Spleen (tissue), 11 donors: ENCODE measurements at regions not wholly inside any gene's neighbourhood (a gene's known extent, or its start where the extent isn't known, plus 50 kb on each side); places are given as distances from the start of the nearest gene placed in this dataset.
"Not testable (repeated sequence)": the region's sequence is repeated elsewhere in the genome, so short reads cannot be mapped to it uniquely, and the experiment has no call there.

Experiments used
- DNase-seq: peaks from one replicate; pipeline ENCODE4 v3.0.0-alpha.2; 2020
- H3K27ac ChIP-seq, 8 donors: fragments of 200-600 bp; sonication (generic) in 7 of 8; 1 replicate in 4 of 8; 2 replicates in 4 of 8; pipeline versions ENCODE4 v1.5.0 to v1.8.0; 2016 to 2021; ENCODE audit warnings: inconsistent platforms in 4 of 8, mild to moderate bottlenecking in 4 of 8, moderate library complexity in 1 of 8
- H3K27me3 ChIP-seq, 7 donors: fragments of 200-600 bp; sonication (generic) in 6 of 7; replicated peaks in 1 of 7; 1 replicate in 4 of 7; 2 replicates in 3 of 7; pipeline versions ENCODE4 v1.5.0 to v1.8.0; 2016 to 2021; ENCODE audit warnings: inconsistent platforms in 3 of 7, mild to moderate bottlenecking in 1 of 7
- H3K36me3 ChIP-seq, 6 donors: fragments of 200-600 bp; sonication (generic) in 5 of 6; 1 replicate in 4 of 6; 2 replicates in 2 of 6; pipeline versions ENCODE4 v1.5.0 to v1.8.0; 2016 to 2021; ENCODE audit warnings: inconsistent platforms in 2 of 6
- H3K4me1 ChIP-seq, 6 donors: fragments of 200-600 bp; sonication (generic) in 5 of 6; 1 replicate in 3 of 6; 2 replicates in 3 of 6; pipeline versions ENCODE4 v1.5.0 to v1.8.0; 2016 to 2021; ENCODE audit warnings: inconsistent platforms in 3 of 6
- H3K4me3 ChIP-seq, 8 donors: fragments of 200-600 bp; sonication (generic) in 7 of 8; 1 replicate in 4 of 8; 2 replicates in 4 of 8; pipeline versions ENCODE4 v1.5.0 to v1.8.0; 2016 to 2021; ENCODE audit warnings: inconsistent platforms in 4 of 8, mild to moderate bottlenecking in 4 of 8, moderate library complexity in 2 of 8
- H3K9me3 ChIP-seq, 8 donors: fragments of 200-600 bp; sonication (generic) in 7 of 8; 1 replicate in 4 of 8; 2 replicates in 4 of 8; pipeline versions ENCODE4 v1.5.0 to v1.8.0; 2016 to 2021; ENCODE audit warnings: inconsistent platforms in 4 of 8
- POLR2A ChIP-seq, 3 donors: fragments of 450-650 bp; IDR thresholded peaks; one replicate each; pipeline ENCODE4 v1.5.1; 2017; ENCODE audit warnings: antibody characterized with exemption in 3 of 3, mild to moderate bottlenecking in 1 of 3
- POLR2AphosphoS5 ChIP-seq, 3 donors: sonication (generic); formaldehyde crosslinking; IDR thresholded peaks; one replicate each; pipeline ENCODE4 v1.5.1; 2017; ENCODE audit warnings: antibody characterized with exemption in 3 of 3
- WGBS, 5 donors: extraction: QIAGEN DNeasy Blood & Tissue Kit in 3 of 5; methylation state at CpG; one replicate each; pipeline versions ENCODE4 v1.1.5 to v1.1.7; 2013 to 2018; 5-methylcytosine and 5-hydroxymethylcytosine counted together
- intact Hi-C: fragments of 100-400 bp; cut with DNase I; formaldehyde crosslinking; loops from one replicate; pipeline ENCODE4 v1.15.0; 2023; ENCODE audit warnings: low total_unique reads
- TF ChIP-seq, protein P1 (sequence below), 11 experiments: fragments of 200-600 bp in 7 of 11; fragments of 450-650 bp in 4 of 11; sonication (generic) in 4 of 11; IDR thresholded peaks in 8 of 11; conservative IDR thresholded peaks in 3 of 11; 1 replicate in 7 of 11; 2 replicates in 4 of 11; pipeline versions ENCODE4 v1.4.0 to v1.8.0; 2016 to 2021; ENCODE audit warnings: antibody characterized with exemption in 11 of 11, inconsistent platforms in 4 of 11, mild to moderate bottlenecking in 1 of 11
- donor health status: healthy with polysubstance abuse.
- donor health status: DM: no; HTN: no; CAD: no; lungs with moderate emphysema.
- donor health status: DM: no; HTN: no; CAD: no.
- donor health status: Bipolar disorder and iron deficiency.
- donor health status: healthy.
- donor health status: DM: no; HTN: no; CAD: no.
- donor health status: DM: yes; HTN: yes; CAD: no.

GRCh38 chr4:124934916-124935315 lies 222.4 kb upstream of the ANKRD50 start:
- Histone ChIP-seq H3K27ac (no peak overlapping the region), H3K4me1 (no peaks in the 10 kb centered on the region), H3K36me3 (no peaks in the 10 kb centered on the region), H3K4me3 (no peak overlapping the region), H3K9me3 (no peaks in the 10 kb centered on the region), H3K27me3 (no peaks in the 10 kb centered on the region)
- TF ChIP-seq POLR2A (IDR thresholded peaks at IDR 0.05) (no peak), POLR2AphosphoS5 (IDR thresholded peaks at IDR 0.05) (no peak)
- TF ChIP-seq, protein P1, sequence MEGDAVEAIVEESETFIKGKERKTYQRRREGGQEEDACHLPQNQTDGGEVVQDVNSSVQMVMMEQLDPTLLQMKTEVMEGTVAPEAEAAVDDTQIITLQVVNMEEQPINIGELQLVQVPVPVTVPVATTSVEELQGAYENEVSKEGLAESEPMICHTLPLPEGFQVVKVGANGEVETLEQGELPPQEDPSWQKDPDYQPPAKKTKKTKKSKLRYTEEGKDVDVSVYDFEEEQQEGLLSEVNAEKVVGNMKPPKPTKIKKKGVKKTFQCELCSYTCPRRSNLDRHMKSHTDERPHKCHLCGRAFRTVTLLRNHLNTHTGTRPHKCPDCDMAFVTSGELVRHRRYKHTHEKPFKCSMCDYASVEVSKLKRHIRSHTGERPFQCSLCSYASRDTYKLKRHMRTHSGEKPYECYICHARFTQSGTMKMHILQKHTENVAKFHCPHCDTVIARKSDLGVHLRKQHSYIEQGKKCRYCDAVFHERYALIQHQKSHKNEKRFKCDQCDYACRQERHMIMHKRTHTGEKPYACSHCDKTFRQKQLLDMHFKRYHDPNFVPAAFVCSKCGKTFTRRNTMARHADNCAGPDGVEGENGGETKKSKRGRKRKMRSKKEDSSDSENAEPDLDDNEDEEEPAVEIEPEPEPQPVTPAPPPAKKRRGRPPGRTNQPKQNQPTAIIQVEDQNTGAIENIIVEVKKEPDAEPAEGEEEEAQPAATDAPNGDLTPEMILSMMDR (IDR thresholded peaks at IDR 0.05 in 8 of 11, conservative IDR thresholded peaks at IDR 0.05 in 3 of 11): no peak
- DNase-seq: no peak
- intact Hi-C loops: no loop called here

- WGBS, 5 donors: 69 to 88% (median 71%) methylated on average over 2 of the region's 2 CpGs
- Histone ChIP-seq H3K27ac (no peak overlapping the region), H3K4me3 (no peak overlapping the region), H3K9me3 (no peaks in the 10 kb centered on the region), H3K27me3 (no peaks in the 10 kb centered on the region), H3K36me3 (no peaks in the 10 kb centered on the region), H3K4me1 (no peaks in the 10 kb centered on the region)
- TF ChIP-seq POLR2A (IDR thresholded peaks at IDR 0.05) (no peak), POLR2AphosphoS5 (IDR thresholded peaks at IDR 0.05) (no peak)
- TF ChIP-seq, protein P1 (IDR thresholded peaks at IDR 0.05 in 8 of 11, conservative IDR thresholded peaks at IDR 0.05 in 3 of 11): no peak
- DNase-seq: no peak
- intact Hi-C loops: no loop called here
These were observed 221.0 kb upstream of the ANKRD50 start for GRCh38 chr4:124933521-124933920.

GRCh38 chr4:124932447-124932846 lies 219.9 kb upstream of the ANKRD50 start:
- H3K36me3 ChIP-seq: no peaks in the 10 kb centered on the region
- no peak overlapping the region for H3K4me3 ChIP-seq
- TF ChIP-seq POLR2AphosphoS5 (IDR thresholded peaks at IDR 0.05): no peak
- TF ChIP-seq POLR2A (IDR thresholded peaks at IDR 0.05): no peak
- TF ChIP-seq, protein P1 (IDR thresholded peaks at IDR 0.05 in 8 of 11, conservative IDR thresholded peaks at IDR 0.05 in 3 of 11): no peak
- DNase-seq: no peak
- no peaks in the 10 kb centered on the region for H3K9me3 ChIP-seq
- no peak overlapping the region for H3K27ac ChIP-seq
- WGBS, 5 donors: 84 to 98% (median 88%) methylated on average over 1 of the region's 1 CpG
- no peaks in the 10 kb centered on the region for H3K27me3 ChIP-seq
- intact Hi-C loops: no loop called here
- no peaks in the 10 kb centered on the region for H3K4me1 ChIP-seq

GRCh38 chr4:124931050-124931449 lies 218.5 kb upstream of the ANKRD50 start:
- no peak overlapping the region for H3K4me3 ChIP-seq
- H3K27me3 ChIP-seq: no peaks in the 10 kb centered on the region
- intact Hi-C loops: no loop called here
- H3K4me1 ChIP-seq: no peaks in the 10 kb centered on the region
- H3K9me3 ChIP-seq: peaks cover 0 to 6% (median 0%) of the 10 kb centered on the region in 8 donors
- 61 to 88% (median 69%) methylated on average over 1 of the region's 1 CpG for WGBS, 5 donors
- no peaks in the 10 kb centered on the region for H3K36me3 ChIP-seq
- H3K27ac ChIP-seq: no peak overlapping the region
- no peak for TF ChIP-seq POLR2AphosphoS5 (IDR thresholded peaks at IDR 0.05)
- TF ChIP-seq, protein P1 (IDR thresholded peaks at IDR 0.05 in 8 of 11, conservative IDR thresholded peaks at IDR 0.05 in 3 of 11): no peak
- no peak for TF ChIP-seq POLR2A (IDR thresholded peaks at IDR 0.05)
- no peak for DNase-seq

GRCh38 chr4:124922748-124923147 lies 210.2 kb upstream of the ANKRD50 start:
- H3K9me3 ChIP-seq, H3K27ac ChIP-seq, H3K27me3 ChIP-seq, H3K36me3 ChIP-seq, H3K4me1 ChIP-seq, intact Hi-C loops, H3K4me3 ChIP-seq, DNase-seq: not testable (repeated sequence)
- WGBS, 5 donors: 91 to 95% (median 92%) methylated on average over 12 of the region's 12 CpGs
